ENCODE measurements at regions not wholly inside any gene's neighbourhood (a gene's known extent, or its start where the extent isn't known, plus 50 kb on each side); places are given as distances from the start of the nearest gene placed in this dataset.

DNA sequence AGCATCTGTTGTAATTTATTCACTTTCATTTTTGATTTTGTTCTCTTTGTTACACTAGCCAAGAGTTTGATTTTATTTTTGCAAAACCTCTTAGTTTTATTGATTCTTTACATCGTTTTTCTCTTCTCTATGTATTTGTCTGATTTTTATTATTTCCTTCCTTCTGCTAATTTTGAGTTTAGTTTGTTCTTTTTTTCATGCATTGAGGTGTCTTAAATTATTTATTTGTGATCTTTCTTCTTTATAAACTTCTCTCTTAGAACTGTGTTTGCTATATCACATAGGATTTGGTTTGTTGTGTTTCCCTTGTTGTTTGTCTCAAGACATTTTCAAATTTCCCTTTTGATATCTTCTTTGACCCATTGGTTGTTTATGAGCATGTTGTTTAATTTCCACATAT lies 51.7 kb upstream of the NFKBIA start:
- Histone ChIP-seq H3K4me3 (ENCODE audit: low read depth in 1 of 2, low read length in 2 of 2) (no peak overlapping the region), H3K27me3 (ENCODE audit: low read depth, low read length) (no peaks in the 10 kb centered on the region), H3K36me3 (ENCODE audit: control insufficient read depth in 1 of 2, insufficient read depth in 2 of 2, low read length in 2 of 2) (no peaks in the 10 kb centered on the region), H3K4me1 (ENCODE audit: control insufficient read depth in 1 of 2, insufficient read depth in 2 of 2, low read length in 2 of 2) (no peaks in the 10 kb centered on the region), H3K9me3 (ENCODE audit: control insufficient read depth in 1 of 2, low read length in 2 of 2) (peaks cover 5 to 20% of the 10 kb centered on the region in 2 donors), H3K27ac (ENCODE audit: low read length) (no peak overlapping the region)

DNA sequence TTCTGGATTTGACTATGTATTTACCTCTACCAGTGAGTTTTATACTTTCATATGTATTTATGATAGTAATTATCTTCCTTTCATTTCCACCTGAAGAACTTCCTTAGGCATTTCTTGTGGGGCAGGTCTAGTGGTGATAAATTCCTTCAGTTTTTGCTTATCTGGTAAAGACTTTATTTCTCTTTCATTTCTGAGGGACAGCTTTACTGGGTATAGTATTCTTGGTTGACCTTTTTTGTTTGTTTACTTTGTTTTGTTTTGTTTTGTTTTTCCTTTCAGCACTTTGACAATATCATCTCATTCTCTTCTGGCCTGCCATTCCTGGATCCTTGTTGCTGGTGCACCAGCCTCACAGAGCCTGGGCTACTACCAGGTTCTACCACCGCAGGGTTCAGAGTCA lies 53.9 kb upstream of the NFKBIA start:
- Histone ChIP-seq H3K27me3 (ENCODE audit: low read depth, low read length) (no peaks in the 10 kb centered on the region), H3K4me1 (ENCODE audit: control insufficient read depth in 1 of 2, insufficient read depth in 2 of 2, low read length in 2 of 2) (no peaks in the 10 kb centered on the region), H3K4me3 (ENCODE audit: low read depth in 1 of 2, low read length in 2 of 2) (peak overlapping the region in 1 of 2 donors; percentile 32), H3K36me3 (ENCODE audit: control insufficient read depth in 1 of 2, insufficient read depth in 2 of 2, low read length in 2 of 2) (no peaks in the 10 kb centered on the region), H3K9me3 (ENCODE audit: control insufficient read depth in 1 of 2, low read length in 2 of 2) (peaks cover 5 to 20% of the 10 kb centered on the region in 2 donors), H3K27ac (ENCODE audit: low read length) (no peak overlapping the region)

DNA sequence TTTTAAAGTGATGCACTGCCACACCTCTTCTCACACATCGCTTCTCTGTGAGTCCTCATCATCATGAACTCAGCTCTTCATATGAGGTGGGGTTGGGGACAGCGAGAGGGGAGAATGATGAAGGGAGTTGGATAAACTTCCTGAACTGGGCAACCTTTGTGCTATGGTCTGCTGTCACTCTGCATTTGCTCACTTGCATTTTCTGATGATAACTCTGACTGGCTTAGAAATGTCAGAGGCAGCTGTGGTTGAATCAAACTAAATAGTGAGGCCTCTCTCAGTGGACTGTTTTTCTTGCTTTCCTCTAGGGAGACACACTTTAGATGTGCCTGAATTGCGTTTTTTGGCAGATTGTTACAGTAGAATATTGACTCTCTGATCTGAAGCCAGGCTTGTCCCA lies 55.2 kb upstream of the NFKBIA start:
- H3K36me3 ChIP-seq (ENCODE audit: control insufficient read depth in 1 of 2, insufficient read depth in 2 of 2, low read length in 2 of 2) = no peaks in the 10 kb centered on the region
- H3K9me3 ChIP-seq (ENCODE audit: control insufficient read depth in 1 of 2, low read length in 2 of 2) = peaks cover 5 to 20% of the 10 kb centered on the region in 2 donors
- no peak overlapping the region for H3K4me3 ChIP-seq (ENCODE audit: low read depth in 1 of 2, low read length in 2 of 2)
- no peaks in the 10 kb centered on the region for H3K27me3 ChIP-seq (ENCODE audit: low read depth, low read length)
- no peak overlapping the region for H3K27ac ChIP-seq (ENCODE audit: low read length)
- H3K4me1 ChIP-seq (ENCODE audit: control insufficient read depth in 1 of 2, insufficient read depth in 2 of 2, low read length in 2 of 2) = no peaks in the 10 kb centered on the region

DNA sequence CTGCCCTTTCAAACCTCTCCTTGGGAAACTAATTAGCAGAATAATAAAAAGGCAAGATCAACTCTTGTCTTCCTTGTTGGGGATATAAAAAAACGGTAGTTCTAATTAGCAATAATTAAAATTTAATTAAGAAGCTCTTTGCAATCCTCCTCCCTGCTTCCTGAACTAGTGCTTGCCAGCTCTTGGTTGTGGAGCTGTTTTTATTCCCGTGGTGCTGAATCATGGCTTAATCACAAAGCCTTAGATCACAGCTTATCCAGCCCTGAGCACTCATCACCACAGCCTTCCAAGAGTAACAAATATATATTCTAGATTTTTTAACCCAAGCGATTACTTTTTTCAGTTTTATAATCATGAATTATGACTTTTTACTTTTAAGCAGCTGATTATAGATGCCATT lies 63.2 kb upstream of the INSM2 start:
- H3K36me3 ChIP-seq (ENCODE audit: control insufficient read depth in 1 of 2, insufficient read depth in 2 of 2, low read length in 2 of 2) = no peaks in the 10 kb centered on the region
- no peaks in the 10 kb centered on the region for H3K9me3 ChIP-seq (ENCODE audit: control insufficient read depth in 1 of 2, low read length in 2 of 2)
- no peaks in the 10 kb centered on the region for H3K4me1 ChIP-seq (ENCODE audit: control insufficient read depth in 1 of 2, insufficient read depth in 2 of 2, low read length in 2 of 2)
- no peaks in the 10 kb centered on the region for H3K27me3 ChIP-seq (ENCODE audit: low read depth, low read length)
- no peak overlapping the region for H3K4me3 ChIP-seq (ENCODE audit: low read depth in 1 of 2, low read length in 2 of 2)
- H3K27ac ChIP-seq (ENCODE audit: low read length) = no peak overlapping the region

- no peak overlapping the region for H3K4me3 ChIP-seq (ENCODE audit: low read depth in 1 of 2, low read length in 2 of 2)
- H3K27me3 ChIP-seq (ENCODE audit: low read depth, low read length) = no peaks in the 10 kb centered on the region
- H3K36me3 ChIP-seq (ENCODE audit: control insufficient read depth in 1 of 2, insufficient read depth in 2 of 2, low read length in 2 of 2) = no peaks in the 10 kb centered on the region
- H3K9me3 ChIP-seq (ENCODE audit: control insufficient read depth in 1 of 2, low read length in 2 of 2) = no peaks in the 10 kb centered on the region
- no peaks in the 10 kb centered on the region for H3K4me1 ChIP-seq (ENCODE audit: control insufficient read depth in 1 of 2, insufficient read depth in 2 of 2, low read length in 2 of 2)
- no peak overlapping the region for H3K27ac ChIP-seq (ENCODE audit: low read length)
Measured at GRCh38 chr14:35471803-35472202, 62.2 kb upstream of the INSM2 start.

GRCh38 chr14:35474323-35474722 lies 59.6 kb upstream of the INSM2 start:
- no peaks in the 10 kb centered on the region for H3K9me3 ChIP-seq (ENCODE audit: control insufficient read depth in 1 of 2, low read length in 2 of 2)
- H3K27me3 ChIP-seq (ENCODE audit: low read depth, low read length) = no peaks in the 10 kb centered on the region
- H3K4me3 ChIP-seq (ENCODE audit: low read depth in 1 of 2, low read length in 2 of 2) = no peak overlapping the region
- no peaks in the 10 kb centered on the region for H3K4me1 ChIP-seq (ENCODE audit: control insufficient read depth in 1 of 2, insufficient read depth in 2 of 2, low read length in 2 of 2)
- H3K36me3 ChIP-seq (ENCODE audit: control insufficient read depth in 1 of 2, insufficient read depth in 2 of 2, low read length in 2 of 2) = no peaks in the 10 kb centered on the region
- H3K27ac ChIP-seq (ENCODE audit: low read length) = no peak overlapping the region

DNA sequence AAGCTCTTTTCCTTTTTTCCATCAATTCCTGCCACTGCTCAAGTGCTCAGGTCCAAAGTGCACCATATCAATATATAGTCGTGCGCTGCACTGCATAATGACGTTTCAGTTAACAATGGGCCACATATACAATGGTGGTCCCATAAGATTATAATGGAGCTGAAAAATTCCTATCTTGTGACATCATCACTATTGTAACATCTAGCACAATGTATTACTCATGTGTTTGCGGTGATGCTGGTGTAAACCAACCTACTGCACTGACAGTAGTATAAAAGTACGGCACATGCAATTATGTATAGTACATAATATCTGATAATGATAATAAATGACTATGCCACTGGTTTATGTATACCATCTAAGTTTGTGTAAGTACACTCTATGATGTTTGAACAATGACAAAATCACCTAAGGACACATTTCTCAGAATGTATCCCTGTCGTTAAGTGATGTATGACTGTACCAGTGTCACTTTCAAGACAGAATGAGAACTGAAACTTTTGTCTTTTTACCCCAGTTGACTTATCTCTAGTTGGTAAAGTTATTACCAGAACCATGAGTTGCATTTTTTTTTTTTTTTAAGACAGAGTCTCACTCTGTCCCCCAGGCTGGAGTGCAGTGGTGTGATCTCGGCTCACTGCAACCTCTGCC lies 53.7 kb upstream of the INSM2 start:
- Histone ChIP-seq H3K9me3 (ENCODE audit: control insufficient read depth in 1 of 2, low read length in 2 of 2) (no peaks in the 10 kb centered on the region), H3K36me3 (ENCODE audit: control insufficient read depth in 1 of 2, insufficient read depth in 2 of 2, low read length in 2 of 2) (no peaks in the 10 kb centered on the region), H3K27ac (ENCODE audit: low read length) (no peak overlapping the region), H3K27me3 (ENCODE audit: low read depth, low read length) (no peaks in the 10 kb centered on the region), H3K4me3 (ENCODE audit: low read depth in 1 of 2, low read length in 2 of 2) (no peak overlapping the region), H3K4me1 (ENCODE audit: control insufficient read depth in 1 of 2, insufficient read depth in 2 of 2, low read length in 2 of 2) (no peaks in the 10 kb centered on the region)

DNA sequence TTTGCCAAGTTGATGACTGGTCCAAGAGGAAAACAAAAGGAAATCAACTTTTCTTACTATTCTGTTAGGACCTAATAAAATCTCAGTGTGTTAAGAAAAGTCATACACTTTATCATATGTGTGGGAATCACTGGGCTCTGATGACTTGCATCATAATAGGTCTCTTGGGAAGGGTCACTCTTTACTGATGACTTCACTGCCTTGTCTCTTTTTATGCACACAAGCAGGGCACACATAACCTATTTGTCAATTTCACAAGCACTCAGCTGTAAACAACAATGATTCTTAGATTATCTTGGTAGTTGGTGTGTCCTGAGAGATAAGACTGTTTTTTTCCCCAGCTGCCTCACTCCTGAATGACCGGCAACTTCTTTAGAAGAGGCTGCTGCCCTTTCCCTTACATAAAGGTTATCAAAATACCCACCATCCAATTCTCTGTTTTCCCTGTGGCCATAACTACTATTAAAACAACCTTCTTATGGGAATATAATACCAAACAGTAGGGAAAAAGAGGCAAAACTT lies 50.9 kb upstream of the INSM2 start:
- Histone ChIP-seq H3K4me1 (ENCODE audit: control insufficient read depth in 1 of 2, insufficient read depth in 2 of 2, low read length in 2 of 2) (no peaks in the 10 kb centered on the region), H3K4me3 (ENCODE audit: low read depth in 1 of 2, low read length in 2 of 2) (no peak overlapping the region), H3K27me3 (ENCODE audit: low read depth, low read length) (no peaks in the 10 kb centered on the region), H3K9me3 (ENCODE audit: control insufficient read depth in 1 of 2, low read length in 2 of 2) (no peaks in the 10 kb centered on the region), H3K36me3 (ENCODE audit: control insufficient read depth in 1 of 2, insufficient read depth in 2 of 2, low read length in 2 of 2) (no peaks in the 10 kb centered on the region), H3K27ac (ENCODE audit: low read length) (no peak overlapping the region)

Measured in muscle layer of duodenum (tissue), 2 donors.